Gastrocnemius medialis (tissue), 4 donors: ENCODE measurements at regions not wholly inside any gene's neighbourhood (a gene's known extent, or its start where the extent isn't known, plus 50 kb on each side); places are given as distances from the start of the nearest gene placed in this dataset.

Source experiments
- CTCF ChIP-seq, 5 experiments: fragments of 450-650 bp in 3 of 5; fragments of 200-600 bp in 2 of 5; sonication (generic) in 2 of 5; IDR thresholded peaks in 4 of 5; conservative IDR thresholded peaks in 1 of 5; 1 replicate in 4 of 5; 2 replicates in 1 of 5; pipeline ENCODE4 v1.5.1; 2016 to 2019; ENCODE audit warnings: antibody characterized with exemption in 5 of 5, mild to moderate bottlenecking in 3 of 5, moderate library complexity in 3 of 5
- POLR2A ChIP-seq, 2 donors: fragments of 450-650 bp; IDR thresholded peaks; one replicate each; pipeline ENCODE4 v1.6.1; 2017; ENCODE audit warnings: antibody characterized with exemption in 2 of 2, mild to moderate bottlenecking in 2 of 2, moderate library complexity in 2 of 2

GRCh38 chr13:48583859-48584311, 51.0 kb upstream of the RCBTB2 start:
- no peak for TF ChIP-seq CTCF (IDR thresholded peaks at IDR 0.05 in 4 of 5, conservative IDR thresholded peaks at IDR 0.05 in 1 of 5)
- no peak for TF ChIP-seq POLR2A (IDR thresholded peaks at IDR 0.05)
